Transverse colon (tissue), 4 donors: ENCODE measurements at regions not wholly inside any gene's neighbourhood (a gene's known extent, or its start where the extent isn't known, plus 50 kb on each side); places are given as distances from the start of the nearest gene placed in this dataset.

Experiments used
- POLR2A ChIP-seq: fragments of 450-650 bp; IDR thresholded peaks from one replicate; pipeline ENCODE4 v1.6.1; 2016; ENCODE audit warnings: antibody characterized with exemption, mild to moderate bottlenecking, moderate library complexity
- POLR2AphosphoS5 ChIP-seq, 3 donors: sonication (generic); formaldehyde crosslinking; IDR thresholded peaks; one replicate each; pipeline ENCODE4 v1.6.1; 2016; ENCODE audit warnings: antibody characterized with exemption in 3 of 3
- TF ChIP-seq, protein P1 (sequence below), 5 experiments: fragments of 200-600 bp in 3 of 5; fragments of 450-650 bp in 2 of 5; sonication (generic) in 3 of 5; IDR thresholded peaks; 1 replicate in 2 of 5; 2 replicates in 3 of 5; pipeline ENCODE4 v1.5.1; 2016 to 2017; ENCODE audit warnings: antibody characterized with exemption in 5 of 5, inconsistent platforms in 3 of 5, mild to moderate bottlenecking in 2 of 5, moderate library complexity in 1 of 5

DNA sequence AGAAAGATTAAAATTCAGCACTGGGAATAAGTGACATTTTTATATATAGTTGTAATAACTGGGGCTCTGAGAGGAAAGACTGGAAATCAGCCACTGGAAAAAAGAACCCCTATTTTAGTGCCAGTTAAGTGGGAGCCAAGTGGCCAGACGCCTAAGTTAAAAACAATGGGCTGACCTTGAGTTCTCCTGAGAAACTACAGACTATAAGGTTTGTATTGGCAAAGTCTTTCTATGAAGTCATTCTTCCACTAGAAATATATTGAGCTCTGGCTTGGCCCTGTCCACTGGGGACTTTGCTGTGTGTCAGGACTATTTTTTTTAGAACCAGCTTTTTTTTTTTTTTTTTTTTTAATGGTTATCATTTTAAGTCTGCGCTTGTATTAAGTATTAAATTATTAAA, 210.6 kb upstream of the FZD8 start:
- TF ChIP-seq, protein P1, sequence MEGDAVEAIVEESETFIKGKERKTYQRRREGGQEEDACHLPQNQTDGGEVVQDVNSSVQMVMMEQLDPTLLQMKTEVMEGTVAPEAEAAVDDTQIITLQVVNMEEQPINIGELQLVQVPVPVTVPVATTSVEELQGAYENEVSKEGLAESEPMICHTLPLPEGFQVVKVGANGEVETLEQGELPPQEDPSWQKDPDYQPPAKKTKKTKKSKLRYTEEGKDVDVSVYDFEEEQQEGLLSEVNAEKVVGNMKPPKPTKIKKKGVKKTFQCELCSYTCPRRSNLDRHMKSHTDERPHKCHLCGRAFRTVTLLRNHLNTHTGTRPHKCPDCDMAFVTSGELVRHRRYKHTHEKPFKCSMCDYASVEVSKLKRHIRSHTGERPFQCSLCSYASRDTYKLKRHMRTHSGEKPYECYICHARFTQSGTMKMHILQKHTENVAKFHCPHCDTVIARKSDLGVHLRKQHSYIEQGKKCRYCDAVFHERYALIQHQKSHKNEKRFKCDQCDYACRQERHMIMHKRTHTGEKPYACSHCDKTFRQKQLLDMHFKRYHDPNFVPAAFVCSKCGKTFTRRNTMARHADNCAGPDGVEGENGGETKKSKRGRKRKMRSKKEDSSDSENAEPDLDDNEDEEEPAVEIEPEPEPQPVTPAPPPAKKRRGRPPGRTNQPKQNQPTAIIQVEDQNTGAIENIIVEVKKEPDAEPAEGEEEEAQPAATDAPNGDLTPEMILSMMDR (IDR thresholded peaks at IDR 0.05): no peak
- no peak for TF ChIP-seq POLR2A
- TF ChIP-seq POLR2AphosphoS5 (IDR thresholded peaks at IDR 0.05): no peak
